Germinal center (tissue), 1 donor: ENCODE measurements at regions not wholly inside any gene's neighbourhood (a gene's known extent, or its start where the extent isn't known, plus 50 kb on each side); places are given as distances from the start of the nearest gene placed in this dataset.
"Not testable (repeated sequence)": the region's sequence is repeated elsewhere in the genome, so short reads cannot be mapped to it uniquely, and the experiment has no call there.

Experiments used
- DNase-seq: peaks from one replicate; pipeline ENCODE4 v3.0.0; 2012; ENCODE audit warnings: mixed read lengths, low spot score

DNA sequence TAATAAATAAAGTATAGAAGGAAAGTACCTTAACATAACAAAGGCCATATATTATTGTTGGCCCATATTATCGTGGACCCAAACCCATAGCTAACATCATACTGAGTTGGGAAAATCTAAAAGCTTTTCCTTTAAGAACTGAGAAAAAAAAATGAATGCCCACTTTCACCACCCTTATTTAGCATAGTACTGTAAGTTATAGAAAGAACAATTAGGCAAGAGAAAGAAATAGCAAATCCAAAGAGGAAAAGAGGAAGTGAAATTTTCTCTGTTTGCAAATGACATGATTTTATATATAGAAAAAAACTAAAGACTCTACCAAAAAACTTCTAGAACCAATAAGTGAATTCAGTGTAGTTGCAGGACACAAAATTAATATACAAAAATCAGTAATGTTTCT, 1854.6 kb downstream of the PCDH7 start:
- DNase-seq = no peak

- no peak for DNase-seq
These were observed 1868.9 kb downstream of the PCDH7 start for GRCh38 chr4:32589097-32589496.

GRCh38 chr4:32589853-32590252, 1869.7 kb downstream of the PCDH7 start:
- no peak for DNase-seq

- no peak for DNase-seq
These were observed 1877.2 kb downstream of the PCDH7 start for GRCh38 chr4:32597354-32597753.

DNA sequence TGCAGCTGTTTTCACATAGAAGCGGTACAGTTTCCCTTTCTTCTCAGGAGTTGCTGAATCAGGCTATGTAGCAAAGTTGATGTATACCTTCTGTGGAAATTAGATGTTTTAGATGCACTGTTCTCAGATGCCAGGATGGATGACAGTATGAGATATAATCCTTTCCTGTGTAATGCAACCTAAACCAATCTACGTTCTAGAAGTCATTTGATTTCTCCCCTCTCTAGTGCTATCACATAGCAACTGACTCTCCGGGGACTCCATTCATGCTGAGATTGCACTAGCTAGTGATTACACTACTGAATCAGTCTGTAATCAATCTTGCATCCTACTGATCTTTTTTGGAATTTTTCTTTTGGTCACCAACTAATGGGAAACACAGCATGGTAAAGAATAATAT, 1881.7 kb downstream of the PCDH7 start:
- no peak for DNase-seq

DNA sequence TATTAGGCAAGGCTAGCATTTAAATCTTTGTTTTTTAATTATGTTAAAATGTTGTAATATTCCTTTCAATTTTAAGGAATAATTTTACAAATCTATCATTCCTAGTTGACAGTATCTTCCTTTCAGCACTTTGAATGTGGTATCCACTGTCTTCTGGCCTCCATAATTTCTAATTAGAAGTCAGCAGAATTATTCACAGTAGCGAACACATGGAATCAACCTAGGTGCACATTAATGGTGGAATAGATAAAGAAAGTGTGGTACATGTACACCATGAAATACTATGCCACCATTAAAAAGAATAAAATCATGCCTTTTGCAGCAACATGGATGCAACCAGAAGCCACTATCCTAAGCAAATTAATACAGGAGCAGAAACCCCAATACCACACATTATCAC, 1887.8 kb downstream of the PCDH7 start:
- no peak for DNase-seq

DNA sequence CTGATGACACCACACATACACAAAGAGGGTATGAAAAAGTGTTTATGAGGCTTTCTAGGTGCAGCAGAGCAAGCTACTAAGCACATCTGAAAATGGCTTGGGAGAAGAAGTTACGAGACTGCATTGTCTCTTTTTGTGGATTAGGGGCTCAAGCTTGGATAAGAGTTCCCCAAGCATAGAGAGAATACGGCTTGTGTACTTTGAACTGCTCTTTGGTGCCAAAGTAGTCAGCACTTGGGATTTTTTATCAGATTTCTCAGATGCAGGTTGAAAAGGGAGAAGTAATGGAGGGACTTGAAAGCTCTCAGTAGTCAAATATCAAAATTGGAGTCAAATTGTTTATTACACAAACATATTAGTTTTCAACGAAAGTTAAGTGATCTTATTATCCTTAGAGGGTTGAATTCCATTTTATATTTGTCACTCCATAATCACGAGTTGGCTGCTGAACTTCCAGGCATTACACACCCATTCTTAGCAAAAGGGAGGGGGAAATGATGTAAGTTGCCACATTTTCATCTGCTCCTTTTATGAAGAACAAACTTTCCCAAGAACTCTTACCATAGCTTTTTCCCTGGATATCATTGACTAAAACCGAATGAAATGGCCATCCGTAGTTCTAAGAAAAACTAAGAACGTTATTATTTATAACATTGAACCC, 1904.9 kb downstream of the PCDH7 start:
- no peak for DNase-seq

GRCh38 chr4:32625687-32626337, 1905.6 kb downstream of the PCDH7 start:
- no peak for DNase-seq

DNA sequence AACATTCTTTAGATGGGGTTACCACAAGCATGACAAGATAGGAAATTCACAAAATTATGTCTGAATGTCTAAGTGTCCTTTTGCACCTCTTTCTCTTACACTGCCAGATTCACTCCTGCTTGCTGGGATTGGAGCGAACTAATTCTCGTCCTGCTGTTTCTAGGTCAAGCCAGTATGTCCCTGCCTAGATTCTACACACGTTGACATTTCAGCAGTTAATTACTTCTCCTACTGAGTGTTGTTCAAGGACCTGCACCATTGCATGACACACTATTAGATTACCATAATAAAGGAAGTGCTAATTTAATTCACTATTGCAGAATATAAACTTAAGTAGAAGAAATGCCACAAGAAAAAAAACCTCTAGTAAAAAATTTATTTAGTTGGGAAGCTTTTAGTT, 1911.7 kb downstream of the PCDH7 start:
- DNase-seq = no peak

DNA sequence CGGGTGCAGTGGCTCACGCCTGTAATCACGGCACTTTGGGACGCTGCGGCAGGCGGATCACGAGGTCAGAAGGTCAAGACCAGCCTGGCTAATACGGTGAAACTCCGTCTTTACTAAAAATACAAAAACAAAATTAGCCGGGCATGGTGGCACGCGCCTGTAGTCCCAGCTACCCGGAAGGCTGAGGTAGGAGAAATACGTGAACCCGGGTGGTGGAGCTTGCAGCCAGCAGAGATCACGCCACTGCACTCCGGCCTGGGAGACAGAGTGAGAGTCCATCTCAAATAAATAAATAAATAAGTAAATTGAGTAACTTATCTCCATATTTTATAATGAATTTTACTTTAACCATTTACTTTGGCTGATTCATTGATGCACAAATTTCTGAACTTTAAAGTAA, 1913.3 kb downstream of the PCDH7 start:
- DNase-seq = no peak

DNA sequence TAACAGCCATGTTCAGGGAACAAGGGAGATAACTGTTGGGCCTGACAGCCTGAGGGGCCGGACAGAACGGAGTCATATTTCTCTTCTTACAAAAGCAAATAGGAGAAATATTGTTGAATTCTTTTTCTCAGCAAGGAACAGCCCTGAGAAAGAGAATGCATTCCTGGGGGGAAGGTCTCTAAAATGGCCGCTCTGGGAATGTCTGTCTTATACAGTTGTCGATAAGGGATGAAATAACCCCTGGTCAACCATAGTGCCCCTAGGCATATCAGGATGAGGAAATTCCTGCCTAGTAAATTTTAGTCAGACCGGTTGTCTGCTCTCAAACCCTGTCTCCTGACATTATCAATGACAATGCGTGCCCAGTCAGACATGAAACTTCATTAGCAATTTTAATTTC, 1925.5 kb downstream of the PCDH7 start:
- no peak for DNase-seq

DNA sequence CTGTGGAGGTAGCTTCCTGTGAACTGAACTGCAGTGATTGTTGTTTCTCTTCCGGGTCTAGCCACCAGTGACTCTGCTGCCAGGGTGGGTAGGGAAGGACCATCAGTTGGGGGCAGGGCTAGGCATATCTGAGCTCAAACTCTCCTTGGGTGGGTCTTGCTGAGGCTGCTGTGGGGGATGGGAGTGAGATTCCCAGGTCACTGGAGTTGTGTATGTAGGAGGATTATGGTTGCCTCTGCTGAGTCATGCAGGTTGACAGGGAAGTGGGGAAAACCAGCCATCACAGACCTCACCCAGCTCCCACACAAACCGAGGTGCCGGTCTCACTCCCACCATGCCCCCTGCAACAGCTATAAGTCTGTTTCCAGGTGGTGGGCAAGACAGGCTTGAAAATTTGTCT, 1937.8 kb downstream of the PCDH7 start:
- no peak for DNase-seq

DNA sequence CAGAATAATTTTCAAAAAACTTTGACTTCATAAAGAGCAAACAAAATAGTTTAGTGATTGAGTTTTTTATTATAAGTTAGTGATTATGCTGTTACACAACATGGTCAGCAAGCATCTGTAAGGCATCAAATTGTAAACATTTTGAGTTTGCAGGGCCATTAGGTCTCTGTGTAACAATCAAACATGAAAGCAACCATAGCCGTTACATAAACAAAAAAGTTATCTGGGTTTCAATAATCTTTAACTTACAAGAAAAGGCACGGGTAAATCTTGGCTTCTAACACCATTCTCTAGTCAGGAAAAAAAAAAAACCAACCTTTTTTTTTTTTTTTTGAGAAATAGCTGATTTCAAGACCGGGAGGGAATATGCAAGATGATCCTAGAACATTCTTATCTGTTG, 1941.1 kb downstream of the PCDH7 start:
- no peak for DNase-seq

DNA sequence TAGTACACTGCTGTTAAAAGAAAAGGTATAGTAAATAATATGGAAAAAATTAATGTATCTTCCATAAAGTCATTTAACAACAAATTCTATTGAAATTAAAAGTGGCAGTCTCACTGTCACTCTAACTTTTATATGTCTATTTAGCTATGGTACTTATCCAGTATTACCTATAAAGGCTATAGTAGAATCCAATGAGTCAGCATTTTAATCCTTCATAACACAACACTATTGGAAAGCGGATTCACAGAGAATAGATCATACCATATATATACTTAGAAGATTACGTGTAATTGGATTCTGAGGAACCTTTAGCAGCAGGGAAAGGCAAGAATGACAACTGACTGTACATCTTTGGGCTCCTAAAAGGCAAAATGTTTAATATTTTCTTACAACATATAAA, 1942.6 kb downstream of the PCDH7 start:
- no peak for DNase-seq

DNA sequence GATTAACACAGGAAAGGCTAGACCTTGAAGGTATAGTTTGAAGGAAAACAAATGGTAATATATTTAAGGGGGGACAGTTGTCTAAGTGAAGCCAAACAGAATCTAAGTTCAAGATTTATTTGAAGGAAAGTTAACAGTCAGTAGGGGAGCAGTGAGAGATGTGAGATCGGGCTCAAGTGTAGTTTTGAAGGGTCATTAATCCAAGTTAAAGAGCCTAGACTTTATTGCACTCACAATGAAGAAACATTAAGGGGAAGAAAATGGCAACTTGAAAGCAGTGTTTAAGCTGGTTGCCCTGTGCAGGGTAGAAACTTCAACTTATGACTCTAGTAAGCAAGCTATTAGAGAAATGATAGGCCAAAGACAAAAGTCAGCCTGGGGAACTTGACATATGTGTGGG, 1952.2 kb downstream of the PCDH7 start:
- no peak for DNase-seq

- DNase-seq = no peak
These were observed 1960.8 kb downstream of the PCDH7 start for GRCh38 chr4:32680946-32681345.

DNA sequence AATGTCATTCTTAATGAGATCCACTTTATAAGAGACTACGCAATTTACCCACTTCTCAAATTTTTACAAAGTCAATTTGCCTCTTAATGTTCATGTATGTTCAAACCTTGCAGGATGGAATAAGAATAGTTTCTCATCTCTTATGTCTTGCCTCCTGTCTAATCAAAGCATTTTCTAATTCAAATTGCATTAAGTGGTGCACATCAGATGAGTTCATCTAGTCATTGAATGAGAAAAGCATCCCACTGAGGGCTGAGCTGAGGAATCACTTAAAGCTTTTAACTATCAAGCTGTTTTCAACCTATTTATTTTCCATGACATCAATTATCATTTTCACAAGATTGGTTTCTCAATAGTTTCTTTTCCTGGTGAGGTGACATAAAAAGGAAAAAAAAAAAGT, 1964.0 kb downstream of the PCDH7 start:
- no peak for DNase-seq

DNA sequence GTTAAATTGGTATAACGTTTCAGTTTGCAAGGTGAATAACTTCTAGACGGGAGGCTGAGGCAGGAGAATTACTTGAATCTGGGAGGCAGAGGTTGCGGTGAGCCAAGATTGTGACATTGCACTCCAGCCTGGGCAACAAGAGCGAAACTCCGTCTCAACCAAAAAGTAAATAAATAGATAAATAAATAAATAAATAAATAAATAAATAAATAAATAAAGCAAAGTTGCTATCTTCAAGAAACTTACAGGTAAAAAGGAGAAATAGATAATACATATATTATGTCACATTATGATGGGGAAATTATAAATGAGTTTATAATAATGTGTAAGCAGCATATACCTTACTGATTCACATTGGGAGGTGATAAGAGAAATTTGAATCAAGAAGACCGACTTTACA, 1966.0 kb downstream of the PCDH7 start:
- DNase-seq = no peak

GRCh38 chr4:32689518-32689917, 1969.3 kb downstream of the PCDH7 start:
- DNase-seq = no peak

DNA sequence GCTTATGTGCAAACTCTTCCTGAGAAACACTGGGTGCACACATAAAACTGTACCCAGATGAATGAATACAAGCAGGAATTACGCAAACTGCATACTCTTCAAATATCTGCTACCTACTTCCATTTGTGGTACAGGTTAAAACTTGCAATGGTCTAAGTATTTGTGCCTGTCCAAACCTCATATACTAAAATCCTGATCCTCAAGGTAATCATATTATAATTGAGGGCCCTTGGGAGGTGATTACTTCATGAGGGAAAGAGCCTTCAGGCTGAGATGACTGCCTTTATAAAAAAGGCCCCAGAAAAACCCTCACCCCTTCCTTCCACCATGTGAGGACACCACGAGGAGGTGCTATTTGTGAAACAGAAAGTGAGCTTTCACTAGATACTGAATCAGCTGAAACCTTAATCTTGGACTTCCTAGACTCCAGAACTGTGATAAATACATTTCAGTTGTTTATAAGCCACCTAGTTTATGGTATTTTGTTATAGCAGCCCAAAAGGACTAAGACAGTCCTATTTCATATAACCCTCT, 1977.2 kb downstream of the PCDH7 start:
- no peak for DNase-seq

- DNase-seq = no peak
These were observed 1980.7 kb downstream of the PCDH7 start for GRCh38 chr4:32700838-32701237.

DNA sequence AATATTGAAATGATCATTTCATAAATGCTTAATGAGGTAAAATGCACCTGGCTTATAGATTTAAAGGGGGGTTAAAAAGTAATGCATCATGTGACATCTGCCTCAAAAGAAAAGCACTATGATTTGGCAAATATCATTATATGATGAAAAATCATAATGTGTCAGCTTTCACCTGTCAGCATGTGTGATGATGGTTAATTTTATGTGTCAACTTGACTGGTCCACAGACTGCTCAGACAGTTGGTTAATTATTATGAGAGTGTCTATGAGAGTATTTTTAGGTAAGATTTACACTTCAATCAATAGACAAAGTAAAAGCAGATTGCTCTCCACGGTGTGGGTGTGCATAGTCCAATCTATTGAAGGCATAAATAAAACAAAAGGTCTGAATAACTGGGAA, 1986.7 kb downstream of the PCDH7 start:
- no peak for DNase-seq

GRCh38 chr4:32716090-32716620, 1996.0 kb downstream of the PCDH7 start:
- DNase-seq = not testable (repeated sequence)
